Activated CD4-positive, alpha-beta T cell treated with anti-CD3 and anti-CD28 coated beads, Interleukin-2, amount 50 U/mL, for 4 hours (primary cell): ENCODE measurements at regions not wholly inside any gene's neighbourhood (a gene's known extent, or its start where the extent isn't known, plus 50 kb on each side); places are given as distances from the start of the nearest gene placed in this dataset.
"Not testable (repeated sequence)": the region's sequence is repeated elsewhere in the genome, so short reads cannot be mapped to it uniquely, and the experiment has no call there.

Experiments
- DNase-seq, 2 experiments: peaks; one replicate each; pipeline ENCODE4 v3.0.0-alpha.2; 2020

- DNase-seq = no peak
Measured at GRCh38 chr14:38556252-38556651, 300.4 kb upstream of the CLEC14A start.

- DNase-seq = no peak
Measured at GRCh38 chr14:38554026-38554425, 298.1 kb upstream of the CLEC14A start.

DNA sequence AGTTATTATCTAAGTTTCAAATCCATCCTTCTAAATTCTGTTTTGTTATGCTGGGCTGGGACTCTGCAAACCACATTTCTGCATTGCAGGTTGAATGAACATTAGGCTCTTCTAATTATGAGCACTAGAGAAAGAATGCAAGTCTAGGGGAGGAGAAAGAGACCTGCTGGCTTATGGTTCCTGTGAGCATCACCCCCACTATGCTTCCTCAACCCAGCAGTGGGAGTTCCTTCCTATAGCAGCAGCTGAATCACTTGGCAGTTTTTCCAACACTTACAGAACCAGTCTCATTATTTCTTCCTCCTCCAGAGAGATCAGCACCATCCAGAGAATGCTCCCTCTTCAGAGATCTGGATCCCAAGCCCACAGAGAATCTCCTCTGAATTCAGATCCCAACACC is 297.7 kb upstream of the CLEC14A start:
- DNase-seq = no peak

DNA sequence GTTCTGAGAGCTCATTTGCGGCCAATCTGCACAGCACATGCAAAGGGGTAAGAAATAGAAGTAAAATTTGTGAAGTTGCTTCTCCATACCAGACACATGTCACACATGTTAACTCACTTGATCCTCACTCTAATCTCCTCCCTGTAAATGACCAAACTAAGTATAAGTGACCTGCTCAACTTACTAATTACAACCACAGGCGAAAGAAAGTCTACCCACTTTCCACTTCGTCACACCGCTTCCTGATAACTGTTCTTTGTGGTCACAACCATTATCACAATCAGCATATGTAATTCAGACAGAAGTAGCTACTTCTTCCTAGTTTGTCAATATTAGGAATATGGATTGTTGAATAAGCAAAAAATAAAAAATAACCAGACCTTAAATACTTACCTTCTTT is 293.7 kb upstream of the CLEC14A start:
- no peak for DNase-seq

GRCh38 chr14:38547961-38548490 is 292.1 kb upstream of the CLEC14A start:
- DNase-seq = no peak

GRCh38 chr14:38546932-38547551 is 291.1 kb upstream of the CLEC14A start:
- no peak for DNase-seq

- no peak for DNase-seq
Measured at GRCh38 chr14:38544776-38545175, 288.9 kb upstream of the CLEC14A start.

GRCh38 chr14:38543851-38544250 is 288.0 kb upstream of the CLEC14A start:
- not testable (repeated sequence) for DNase-seq

DNA sequence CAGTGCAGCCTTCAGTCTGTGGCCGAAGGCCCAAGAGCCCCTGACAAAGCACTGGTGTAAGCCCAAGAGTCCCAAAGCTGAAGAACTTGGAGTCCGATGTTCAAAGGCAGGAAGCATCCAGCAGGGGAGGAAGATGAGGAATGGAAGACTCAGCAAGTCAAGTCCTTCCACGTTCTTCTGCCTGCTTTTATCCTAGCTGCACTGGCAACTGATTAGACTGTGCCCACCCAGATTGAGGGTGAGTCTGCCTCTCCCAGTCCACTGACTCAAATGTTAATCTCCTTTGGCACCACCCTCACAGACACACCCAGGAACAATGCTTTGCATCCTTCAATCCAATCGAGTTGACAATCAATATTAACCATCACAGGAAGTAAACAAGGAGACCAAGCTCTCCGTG is 282.2 kb upstream of the CLEC14A start:
- DNase-seq = not testable (repeated sequence)

- DNase-seq = no peak
Measured at GRCh38 chr14:38536376-38537038, 280.6 kb upstream of the CLEC14A start.

- no peak for DNase-seq
Measured at GRCh38 chr14:38528582-38528981, 272.7 kb upstream of the CLEC14A start.

DNA sequence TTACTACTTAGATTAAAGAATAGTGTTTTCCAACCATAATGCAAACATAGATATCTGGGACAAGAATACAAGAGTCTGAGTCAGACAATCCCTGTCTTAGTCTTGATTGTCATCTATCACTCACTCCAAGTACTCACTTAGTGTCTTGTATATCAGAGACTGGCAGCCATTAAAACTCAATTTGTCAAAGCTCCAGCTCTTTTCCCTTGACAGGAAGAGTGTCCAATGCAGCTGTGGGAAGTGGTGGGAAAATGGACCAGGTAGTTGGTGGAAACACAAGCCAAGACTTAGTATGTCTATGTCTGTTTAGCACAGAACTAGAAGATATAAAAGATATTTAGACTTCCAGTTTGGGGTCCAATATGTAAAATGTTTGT is 271.6 kb upstream of the CLEC14A start:
- no peak for DNase-seq

- no peak for DNase-seq
Measured at GRCh38 chr14:38526826-38527501, 271.1 kb upstream of the CLEC14A start.

GRCh38 chr14:38524636-38525509 is 269.0 kb upstream of the CLEC14A start:
- no peak for DNase-seq

DNA sequence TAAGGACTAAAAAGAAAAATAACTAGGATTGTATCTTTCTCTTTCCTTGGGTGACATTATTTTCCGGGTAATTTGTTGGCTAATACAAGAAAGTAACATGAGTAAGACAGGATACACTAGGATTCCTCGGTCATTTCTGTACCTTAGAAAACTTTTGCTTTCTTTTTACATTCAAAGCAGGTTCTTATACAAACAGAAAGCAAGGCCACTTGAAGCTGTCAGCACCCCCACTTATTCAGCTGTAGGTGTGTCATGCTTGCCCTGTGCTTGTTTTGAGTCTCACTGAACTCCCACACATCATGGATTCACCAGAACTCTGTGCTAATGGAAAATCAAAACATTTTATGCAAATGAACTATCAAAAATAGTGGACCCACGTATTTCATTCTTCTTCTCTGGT is 266.8 kb upstream of the CLEC14A start:
- no peak for DNase-seq

DNA sequence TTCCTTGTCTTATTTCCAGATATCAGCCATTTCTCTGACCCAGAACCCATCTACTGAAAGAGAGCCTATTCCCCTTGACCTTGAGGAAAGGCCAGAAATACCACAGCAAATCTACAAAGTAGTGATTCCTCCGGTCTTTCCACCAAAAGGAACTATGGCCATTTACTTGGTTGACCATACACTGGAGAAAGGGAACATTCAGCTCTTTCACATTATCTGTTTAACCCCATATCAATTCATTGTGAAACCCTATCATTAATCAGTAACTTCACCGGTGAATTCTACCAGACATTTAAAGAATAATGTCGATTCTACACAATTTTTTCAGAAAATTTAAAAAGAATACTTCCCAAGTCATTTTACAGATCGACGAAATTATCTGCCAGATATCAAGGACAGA is 265.7 kb upstream of the CLEC14A start:
- DNase-seq = no peak

DNA sequence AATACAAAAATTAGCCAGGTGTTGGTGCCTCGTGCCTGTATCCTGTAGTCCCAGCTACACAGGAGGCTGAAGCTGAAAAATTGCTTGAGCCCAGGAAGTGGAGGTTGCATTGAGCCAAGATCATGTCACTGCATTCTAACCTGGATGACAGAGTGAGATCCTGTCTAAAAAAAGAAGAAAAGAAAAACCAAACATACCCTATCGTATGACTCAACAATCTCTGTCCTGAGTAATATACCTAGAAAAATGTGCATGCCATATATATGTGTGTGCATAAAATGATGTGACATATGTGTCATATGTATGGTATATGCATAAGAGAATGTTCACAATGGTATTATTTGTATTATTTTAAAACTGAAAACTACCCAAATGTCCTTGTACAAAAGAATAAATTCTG is 261.5 kb upstream of the CLEC14A start:
- no peak for DNase-seq

- no peak for DNase-seq
Measured at GRCh38 chr14:38512236-38512635, 256.3 kb upstream of the CLEC14A start.

GRCh38 chr14:38507299-38507698 is 251.4 kb upstream of the CLEC14A start:
- DNase-seq = no peak

- no peak for DNase-seq
Measured at GRCh38 chr14:38505973-38506249, 250.0 kb upstream of the CLEC14A start.

DNA sequence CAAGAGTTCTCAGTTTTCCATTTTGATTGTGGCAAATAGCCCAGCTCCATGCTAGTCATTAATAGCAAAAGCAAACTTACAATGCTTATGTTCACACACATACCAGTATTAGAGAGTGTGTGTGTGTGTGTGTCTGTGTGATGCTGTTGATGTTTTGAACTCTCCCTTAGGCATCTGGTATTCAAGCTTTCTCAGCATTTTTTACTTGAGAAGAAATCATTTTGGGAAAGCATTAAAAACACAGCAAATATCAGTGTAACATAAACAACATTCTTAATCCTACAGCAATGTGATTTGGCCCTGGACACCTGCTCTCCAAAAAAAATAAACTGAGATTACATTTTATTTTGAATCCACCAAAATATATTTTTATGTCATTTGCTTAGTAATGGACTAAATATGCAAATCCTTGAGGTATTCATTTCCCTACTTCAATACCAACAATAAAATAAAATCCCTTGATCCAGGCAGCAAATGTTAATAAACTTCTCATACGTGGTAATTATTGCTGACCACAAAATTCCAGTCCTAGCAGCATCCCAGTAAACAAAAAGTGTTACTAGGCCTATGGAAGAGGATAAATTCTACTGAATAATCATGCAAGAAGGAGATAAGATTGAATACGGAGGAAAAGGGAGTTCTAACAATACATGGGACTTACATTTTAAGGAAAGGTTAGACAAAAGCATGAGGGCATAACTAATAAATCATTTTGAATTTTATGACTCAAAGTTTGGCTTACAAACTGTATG is 249.5 kb upstream of the CLEC14A start:
- no peak for DNase-seq

- DNase-seq = no peak
Measured at GRCh38 chr14:38504175-38504574, 248.3 kb upstream of the CLEC14A start.

DNA sequence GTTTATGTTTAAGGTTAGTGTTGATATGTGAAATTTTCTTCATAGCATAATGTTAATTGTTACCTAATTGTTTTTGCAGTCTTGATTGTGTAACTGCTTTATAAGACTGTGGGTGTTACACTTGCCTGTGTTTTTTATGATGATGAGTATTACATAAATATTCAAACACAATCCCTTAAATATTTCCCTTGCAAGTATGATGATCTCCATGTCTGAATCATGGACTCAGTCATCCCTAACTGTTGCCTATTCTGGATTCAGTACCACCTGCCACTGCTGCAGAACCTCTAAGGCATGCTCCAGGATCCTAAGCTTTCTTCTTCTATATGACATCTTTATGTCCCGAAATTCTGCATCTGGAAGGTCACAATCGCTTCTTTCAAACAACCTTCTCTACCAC is 246.3 kb upstream of the CLEC14A start:
- DNase-seq = no peak
